Prostate gland (tissue), 2 donors: ENCODE measurements at regions not wholly inside any gene's neighbourhood (a gene's known extent, or its start where the extent isn't known, plus 50 kb on each side); places are given as distances from the start of the nearest gene placed in this dataset.

Experiments used
- DNase-seq: peaks from one replicate; pipeline ENCODE4 v3.0.0-alpha.2; 2019; ENCODE audit warnings: low spot score
- H3K27ac ChIP-seq, 2 donors: fragments of 200-600 bp; sonication (generic); 2 replicates each; pipeline ENCODE4 v1.5.1; 2017 to 2019
- H3K27me3 ChIP-seq: fragments of 200-600 bp; sonication (generic); replicated peaks from 2 replicates; pipeline ENCODE4 v1.5.1; 2019; ENCODE audit not compliant: insufficient read depth
- H3K36me3 ChIP-seq, 2 donors: fragments of 200-600 bp; sonication (generic); 1 replicate in 1 of 2; 2 replicates in 1 of 2; pipeline versions ENCODE4 v1.5.1 to v1.8.1; 2017 to 2019
- H3K4me1 ChIP-seq: fragments of 200-600 bp; sonication (generic); replicated peaks from 2 replicates; pipeline ENCODE4 v1.5.1; 2019
- H3K4me3 ChIP-seq, 2 donors: fragments of 200-600 bp; sonication (generic); 2 replicates each; pipeline ENCODE4 v1.5.1; 2017 to 2019
- H3K9me3 ChIP-seq: fragments of 200-600 bp; sonication (generic); 2 replicates; pipeline ENCODE4 v1.5.1; 2017
- CTCF ChIP-seq, 4 experiments: fragments of 200-600 bp in 2 of 4; fragments of 450-650 bp in 2 of 4; sonication (generic) in 2 of 4; IDR thresholded peaks; 1 replicate in 3 of 4; 2 replicates in 1 of 4; pipeline ENCODE4 v1.5.1; 2016 to 2019; ENCODE audit warnings: antibody characterized with exemption in 4 of 4, mild to moderate bottlenecking in 2 of 4, moderate library complexity in 2 of 4
- POLR2A ChIP-seq: fragments of 450-650 bp; IDR thresholded peaks from one replicate; pipeline ENCODE4 v1.6.1; 2016; ENCODE audit warnings: antibody characterized with exemption, mild to moderate bottlenecking
- POLR2AphosphoS5 ChIP-seq: sonication (generic); formaldehyde crosslinking; IDR thresholded peaks from one replicate; pipeline ENCODE4 v1.6.1; 2017; ENCODE audit warnings: antibody characterized with exemption
- WGBS: methylation state at CpG from one replicate; pipeline ENCODE4 v1.1.5; 2018; 5-methylcytosine and 5-hydroxymethylcytosine counted together
- intact Hi-C: fragments of 100-400 bp; cut with DNase I; formaldehyde crosslinking; loops from one replicate; pipeline ENCODE4 v1.14.2; 2022

DNA sequence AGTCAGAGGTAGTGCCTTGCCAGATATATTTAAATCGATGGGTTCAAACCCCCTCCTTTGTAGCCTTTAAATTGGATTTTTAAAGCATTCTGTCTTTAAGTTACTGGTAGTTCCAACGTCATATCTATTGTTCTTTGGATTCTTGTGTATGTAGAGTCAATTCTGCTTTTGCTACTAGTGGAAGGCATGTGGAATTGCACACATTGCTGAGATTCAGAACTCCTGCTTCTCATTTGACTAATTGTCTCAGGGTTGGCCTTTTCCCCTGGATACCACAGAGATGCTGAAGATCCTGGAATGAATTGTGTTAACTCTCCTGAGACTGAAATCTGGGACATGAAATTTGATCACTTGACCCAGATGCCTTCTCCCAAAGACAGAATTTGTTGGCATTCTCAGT lies 328.3 kb upstream of the RPS6KA3 start:
- H3K36me3 ChIP-seq, result no peaks in the 10 kb centered on the region
- H3K9me3 ChIP-seq, result no peaks in the 10 kb centered on the region
- no peak for DNase-seq
- H3K27me3 ChIP-seq, result no peaks in the 10 kb centered on the region
- no peak for TF ChIP-seq CTCF (IDR thresholded peaks at IDR 0.05)
- TF ChIP-seq POLR2AphosphoS5, result no peak
- TF ChIP-seq POLR2A, result no peak
- no peak overlapping the region for H3K4me3 ChIP-seq
- H3K4me1 ChIP-seq, result no peaks in the 10 kb centered on the region
- H3K27ac ChIP-seq, result no peak overlapping the region
- intact Hi-C loops, result no loop called here
- WGBS, result 54% methylated on average over 2 of the region's 2 CpGs

DNA sequence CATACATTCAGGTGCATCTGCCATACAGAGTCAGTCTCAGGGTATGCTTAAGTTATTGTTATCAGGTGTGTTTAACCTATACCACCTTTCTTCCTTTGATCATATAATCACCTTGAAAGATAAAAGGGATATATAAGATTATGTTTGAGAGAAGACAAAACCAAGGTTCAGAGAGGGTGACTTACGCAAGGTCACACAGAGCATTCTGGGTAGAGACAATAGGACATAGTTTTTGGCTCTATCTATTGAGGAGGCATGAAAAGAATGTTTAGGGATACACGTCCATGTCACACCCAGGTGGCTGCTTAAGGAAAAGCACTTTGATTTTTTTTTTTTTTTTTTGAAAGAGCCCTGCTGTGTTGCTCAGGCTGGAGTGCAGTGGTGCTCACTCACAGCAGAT lies 327.1 kb upstream of the RPS6KA3 start:
- 69% methylated on average over 2 of the region's 2 CpGs for WGBS
- H3K36me3 ChIP-seq, result no peaks in the 10 kb centered on the region
- no peak overlapping the region for H3K4me3 ChIP-seq
- H3K27me3 ChIP-seq, result no peaks in the 10 kb centered on the region
- TF ChIP-seq POLR2AphosphoS5 (no peak), POLR2A (no peak), CTCF (IDR thresholded peaks at IDR 0.05) (no peak)
- DNase-seq, result no peak
- H3K27ac ChIP-seq, result no peak overlapping the region
- H3K4me1 ChIP-seq, result no peaks in the 10 kb centered on the region
- intact Hi-C loops, result no loop called here
- H3K9me3 ChIP-seq, result no peaks in the 10 kb centered on the region

- Histone ChIP-seq H3K36me3 (no peaks in the 10 kb centered on the region), H3K27me3 (no peaks in the 10 kb centered on the region), H3K4me1 (no peaks in the 10 kb centered on the region), H3K27ac (no peak overlapping the region), H3K9me3 (no peaks in the 10 kb centered on the region), H3K4me3 (no peak overlapping the region)
- intact Hi-C loops, result no loop called here
- TF ChIP-seq POLR2A (no peak), POLR2AphosphoS5 (no peak), CTCF (IDR thresholded peaks at IDR 0.05) (no peak)
- no peak for DNase-seq
- 67% methylated on average over 1 of the region's 2 CpGs for WGBS
Measured at GRCh38 chrX:20593402-20593801, 326.7 kb upstream of the RPS6KA3 start.

DNA sequence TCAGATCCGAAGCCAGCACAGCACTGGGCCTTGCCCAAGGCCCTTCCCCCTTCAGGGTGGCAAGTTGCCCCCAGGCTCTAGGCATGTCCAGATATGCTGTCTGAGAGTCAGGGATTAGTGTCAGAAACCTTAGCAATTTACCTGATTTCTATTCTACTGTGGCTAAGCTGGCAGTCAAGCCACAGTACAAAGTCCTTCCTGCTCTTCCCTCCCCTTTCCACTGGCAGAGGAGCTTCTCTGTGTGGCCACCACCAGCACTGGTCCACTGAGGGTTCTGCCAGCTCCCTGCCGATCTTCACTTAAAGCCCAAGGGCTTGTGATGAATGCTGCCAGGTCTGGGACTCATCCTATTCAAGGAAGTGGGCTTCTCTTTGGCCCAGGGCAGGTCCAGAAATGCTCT lies 324.5 kb upstream of the RPS6KA3 start:
- no peaks in the 10 kb centered on the region for H3K27me3 ChIP-seq
- no peaks in the 10 kb centered on the region for H3K4me1 ChIP-seq
- no peak for DNase-seq
- no peak overlapping the region for H3K27ac ChIP-seq
- no peaks in the 10 kb centered on the region for H3K36me3 ChIP-seq
- no peaks in the 10 kb centered on the region for H3K9me3 ChIP-seq
- TF ChIP-seq POLR2A, result no peak
- no peak for TF ChIP-seq CTCF (IDR thresholded peaks at IDR 0.05)
- TF ChIP-seq POLR2AphosphoS5, result no peak
- no CpG with 5 or more reads among the region's 2 CpGs for WGBS
- H3K4me3 ChIP-seq, result no peak overlapping the region
- intact Hi-C loops, result no loop called here

- no peak for TF ChIP-seq POLR2AphosphoS5
- no peak for TF ChIP-seq CTCF (IDR thresholded peaks at IDR 0.05)
- no peak for TF ChIP-seq POLR2A
- Histone ChIP-seq H3K4me1 (no peaks in the 10 kb centered on the region), H3K9me3 (no peaks in the 10 kb centered on the region), H3K27me3 (no peaks in the 10 kb centered on the region), H3K4me3 (no peak overlapping the region), H3K36me3 (no peaks in the 10 kb centered on the region), H3K27ac (no peak overlapping the region)
- no peak for DNase-seq
- intact Hi-C loops, result no loop called here
- WGBS, result 39% methylated on average over 2 of the region's 2 CpGs
Measured at GRCh38 chrX:20585782-20586181, 319.1 kb upstream of the RPS6KA3 start.
